ENCODE measurements at regions not wholly inside any gene's neighbourhood (a gene's known extent, or its start where the extent isn't known, plus 50 kb on each side); places are given as distances from the start of the nearest gene placed in this dataset.

GRCh38 chr12:3968523-3968922 lies 95.3 kb upstream of the PARP11 start:
- DNase-seq (ENCODE audit: low read depth) = no peak
- TF ChIP-seq CTCF (IDR thresholded peaks at IDR 0.05; ENCODE audit: control insufficient read depth, insufficient read depth, low read depth, low read length, missing control alignments) = no peak
- H3K4me3 ChIP-seq (ENCODE audit: control insufficient read depth, low read depth, low read length) = no peak overlapping the region

- no peak for DNase-seq (ENCODE audit: low read depth)
- H3K4me3 ChIP-seq (ENCODE audit: control insufficient read depth, low read depth, low read length) = no peak overlapping the region
- TF ChIP-seq CTCF (IDR thresholded peaks at IDR 0.05; ENCODE audit: control insufficient read depth, insufficient read depth, low read depth, low read length, missing control alignments) = no peak
Measured at GRCh38 chr12:3967556-3968160, 94.5 kb upstream of the PARP11 start.

- no peak for TF ChIP-seq CTCF (IDR thresholded peaks at IDR 0.05; ENCODE audit: control insufficient read depth, insufficient read depth, low read depth, low read length, missing control alignments)
- no peak for DNase-seq (ENCODE audit: low read depth)
- no peak overlapping the region for H3K4me3 ChIP-seq (ENCODE audit: control insufficient read depth, low read depth, low read length)
Measured at GRCh38 chr12:3966376-3966775, 93.2 kb upstream of the PARP11 start.

GRCh38 chr12:3965046-3965445 lies 91.8 kb upstream of the PARP11 start:
- no peak for DNase-seq (ENCODE audit: low read depth)
- TF ChIP-seq CTCF (IDR thresholded peaks at IDR 0.05; ENCODE audit: control insufficient read depth, insufficient read depth, low read depth, low read length, missing control alignments) = no peak
- no peak overlapping the region for H3K4me3 ChIP-seq (ENCODE audit: control insufficient read depth, low read depth, low read length)

GRCh38 chr12:3964439-3964838 lies 91.2 kb upstream of the PARP11 start:
- H3K4me3 ChIP-seq (ENCODE audit: control insufficient read depth, low read depth, low read length) = no peak overlapping the region
- no peak for DNase-seq (ENCODE audit: low read depth)
- TF ChIP-seq CTCF (IDR thresholded peaks at IDR 0.05; ENCODE audit: control insufficient read depth, insufficient read depth, low read depth, low read length, missing control alignments) = peak; percentile 26

GRCh38 chr12:3962631-3963483 lies 89.7 kb upstream of the PARP11 start:
- TF ChIP-seq CTCF (IDR thresholded peaks at IDR 0.05; ENCODE audit: control insufficient read depth, insufficient read depth, low read depth, low read length, missing control alignments) = no peak
- no peak overlapping the region for H3K4me3 ChIP-seq (ENCODE audit: control insufficient read depth, low read depth, low read length)
- no peak for DNase-seq (ENCODE audit: low read depth)
